GM23338 (cell line): ENCODE measurements at regions not wholly inside any gene's neighbourhood (a gene's known extent, or its start where the extent isn't known, plus 50 kb on each side); places are given as distances from the start of the nearest gene placed in this dataset.
A peak's percentile ranks its signal among the peaks of the same experiment; 100 is the strongest.

Experiments used
- ATAC-seq: fragments of 200-7000 bp; cut with Tn5 transposase; 3 replicates; pipeline ENCODE4 v1.9.1; 2020
- DNase-seq: peaks from one replicate; pipeline ENCODE4 v3.0.0-alpha.2; 2015; ENCODE audit warnings: low spot score
- H2AFZ ChIP-seq: fragments of 200-600 bp; sonication (generic); 2 replicates; pipeline ENCODE4 v1.8.0; 2016; ENCODE audit warnings: antibody characterized with exemption, mild to moderate bottlenecking, moderate library complexity
- H3F3A ChIP-seq: fragments of 200-600 bp; sonication (generic); replicated peaks from 2 replicates; pipeline ENCODE4 v1.8.0; 2017; ENCODE audit warnings: antibody characterized with exemption, mixed run types, low read depth
- H3K27ac ChIP-seq: fragments of 200-600 bp; sonication (generic); 2 replicates; pipeline ENCODE4 v1.6.1; 2016; ENCODE audit warnings: low read depth
- H3K27me3 ChIP-seq: fragments of 200-600 bp; sonication (generic); 2 replicates; pipeline ENCODE4 v1.8.0; 2016; ENCODE audit warnings: mild to moderate bottlenecking, mixed run types, moderate library complexity; ENCODE audit not compliant: insufficient read depth
- H3K36me3 ChIP-seq: fragments of 200-600 bp; sonication (generic); 2 replicates; pipeline ENCODE4 v1.8.0; 2016; ENCODE audit warnings: mild to moderate bottlenecking; ENCODE audit not compliant: insufficient read depth
- H3K4me1 ChIP-seq: fragments of 200-600 bp; sonication (generic); 2 replicates; pipeline ENCODE4 v1.8.0; 2016; ENCODE audit warnings: mild to moderate bottlenecking, moderate library complexity; ENCODE audit not compliant: insufficient read depth
- H3K4me2 ChIP-seq: fragments of 200-600 bp; sonication (generic); 2 replicates; pipeline ENCODE4 v1.7.1; 2017; ENCODE audit warnings: mixed run types
- H3K4me3 ChIP-seq: fragments of 200-600 bp; sonication (generic); 2 replicates; pipeline ENCODE4 v1.6.1; 2016; ENCODE audit warnings: mixed run types
- H3K79me2 ChIP-seq: fragments of 200-600 bp; sonication (generic); replicated peaks from 2 replicates; pipeline ENCODE4 v1.8.0; 2017; ENCODE audit warnings: mild to moderate bottlenecking; ENCODE audit not compliant: insufficient read depth
- H3K9me2 ChIP-seq: fragments of 200-600 bp; sonication (generic); 2 replicates; pipeline ENCODE4 v1.8.0; 2017; ENCODE audit not compliant: insufficient read depth
- H4K20me1 ChIP-seq: fragments of 200-600 bp; sonication (generic); replicated peaks from 2 replicates; pipeline ENCODE4 v1.8.0; 2017; ENCODE audit warnings: mild to moderate bottlenecking; ENCODE audit not compliant: insufficient read depth
- H3K27ac Mint-ChIP-seq: 2 replicates; pipeline ENCODE4 v1.8.0; 2020; ENCODE audit warnings: inconsistent platforms, mild to moderate bottlenecking, moderate library complexity, mixed read lengths
- H3K27me3 Mint-ChIP-seq: 3 replicates; pipeline ENCODE4 v1.8.0; 2022; ENCODE audit warnings: low read depth, mild to moderate bottlenecking, moderate library complexity, mixed read lengths, inconsistent platforms; ENCODE audit not compliant: insufficient read depth, poor library complexity
- H3K36me3 Mint-ChIP-seq: 3 replicates; pipeline ENCODE4 v1.8.0; 2021; ENCODE audit warnings: low read depth, mild to moderate bottlenecking, inconsistent platforms, moderate library complexity, mixed read lengths
- H3K4me1 Mint-ChIP-seq: 3 replicates; pipeline ENCODE4 v1.8.0; 2020; ENCODE audit warnings: mild to moderate bottlenecking, inconsistent platforms, mixed read lengths
- H3K4me3 Mint-ChIP-seq: 3 replicates; pipeline ENCODE4 v1.8.0; 2021; ENCODE audit warnings: moderate library complexity, mild to moderate bottlenecking, inconsistent platforms, mixed read lengths
- H3K9me3 Mint-ChIP-seq: 3 replicates; pipeline ENCODE4 v1.8.0; 2020; ENCODE audit warnings: moderate library complexity, mild to moderate bottlenecking, inconsistent platforms, mixed read lengths
- CREB1 ChIP-seq: fragments of 250-450 bp; sonication (Bioruptor Pico); IDR thresholded peaks from 2 replicates; pipeline ENCODE4 v1.5.0; 2020; ENCODE audit warnings: low read depth, mild to moderate bottlenecking, moderate library complexity
- EZH2 ChIP-seq: fragments of 200-600 bp; sonication (generic); IDR thresholded peaks from one replicate; pipeline ENCODE4 v1.8.0; 2017; ENCODE audit warnings: antibody characterized with exemption, mild to moderate bottlenecking, low read depth; ENCODE audit not compliant: unreplicated experiment
- EZH2phosphoT487 ChIP-seq: fragments of 200-600 bp; sonication (generic); IDR thresholded peaks from one replicate; pipeline ENCODE4 v1.8.1; 2018; ENCODE audit warnings: antibody characterized with exemption; ENCODE audit not compliant: unreplicated experiment
- NANOG ChIP-seq: IDR thresholded peaks from 2 replicates; pipeline ENCODE4 v1.6.1; 2016; ENCODE audit warnings: antibody characterized with exemption, borderline replicate concordance
- POLR2AphosphoS5 ChIP-seq: IDR thresholded peaks from 2 replicates; pipeline ENCODE4 v1.6.1; 2016; ENCODE audit warnings: antibody characterized with exemption, low read depth
- STAT1 ChIP-seq: IDR thresholded peaks from one replicate; pipeline ENCODE4 v1.6.1; 2016; ENCODE audit warnings: antibody characterized with exemption; ENCODE audit not compliant: unreplicated experiment
- ZNF331 ChIP-seq: fragments of 250-450 bp; sonication (Bioruptor Pico); IDR thresholded peaks from 2 replicates; pipeline ENCODE4 v1.5.0; 2020; ENCODE audit warnings: low read depth, mild to moderate bottlenecking, moderate library complexity
- TF ChIP-seq, protein P1 (sequence below): fragments of 250-450 bp; sonication (Bioruptor Pico); IDR thresholded peaks from 2 replicates; pipeline ENCODE4 v1.5.0; 2020; ENCODE audit warnings: mild to moderate bottlenecking, moderate library complexity
- TF ChIP-seq, protein P2 (sequence below): IDR thresholded peaks from 2 replicates; pipeline ENCODE4 v1.6.1; 2016; ENCODE audit warnings: antibody characterized with exemption
- TF ChIP-seq, protein P3 (sequence below), 2 experiments: fragments of 200-600 bp in 1 of 2; sonication (generic) in 1 of 2; conservative IDR thresholded peaks; 2 replicates each; pipeline versions ENCODE4 v1.5.1 to v1.6.1; 2016 to 2017; ENCODE audit warnings: antibody characterized with exemption in 2 of 2, low read depth in 2 of 2, mild to moderate bottlenecking in 2 of 2, moderate library complexity in 1 of 2

DNA sequence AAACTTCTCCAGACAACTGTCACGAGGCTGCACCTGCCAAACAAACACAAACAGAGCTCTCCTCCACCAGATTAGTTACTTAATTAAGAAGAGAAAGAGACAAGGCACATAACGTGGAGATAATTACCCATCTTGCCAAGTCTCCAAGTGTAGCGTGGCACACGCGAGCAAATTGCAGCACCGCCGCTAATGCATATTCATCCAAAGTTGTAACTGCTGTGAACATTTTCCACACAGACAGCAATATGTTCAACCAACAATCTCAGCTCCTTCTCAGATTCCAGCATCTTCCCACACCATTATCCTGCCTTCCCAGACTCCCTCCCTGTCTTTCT, 309.6 kb upstream of the TLE3 start:
- no peak overlapping the region for H3K27ac Mint-ChIP-seq
- peaks cover 15% of the 10 kb centered on the region for H3K9me3 Mint-ChIP-seq
- H3K27me3 Mint-ChIP-seq: peaks cover 5% of the 10 kb centered on the region
- no peak for ATAC-seq
- H3K27ac ChIP-seq: no peak overlapping the region
- no peak overlapping the region; the same call in 2 of the 3 replicates for H3K4me3 Mint-ChIP-seq
- H3K27me3 ChIP-seq: no peaks in the 10 kb centered on the region
- no peaks in the 10 kb centered on the region for H3K36me3 ChIP-seq
- H3K36me3 Mint-ChIP-seq: peaks cover 12% of the 10 kb centered on the region
- TF ChIP-seq, protein P1, sequence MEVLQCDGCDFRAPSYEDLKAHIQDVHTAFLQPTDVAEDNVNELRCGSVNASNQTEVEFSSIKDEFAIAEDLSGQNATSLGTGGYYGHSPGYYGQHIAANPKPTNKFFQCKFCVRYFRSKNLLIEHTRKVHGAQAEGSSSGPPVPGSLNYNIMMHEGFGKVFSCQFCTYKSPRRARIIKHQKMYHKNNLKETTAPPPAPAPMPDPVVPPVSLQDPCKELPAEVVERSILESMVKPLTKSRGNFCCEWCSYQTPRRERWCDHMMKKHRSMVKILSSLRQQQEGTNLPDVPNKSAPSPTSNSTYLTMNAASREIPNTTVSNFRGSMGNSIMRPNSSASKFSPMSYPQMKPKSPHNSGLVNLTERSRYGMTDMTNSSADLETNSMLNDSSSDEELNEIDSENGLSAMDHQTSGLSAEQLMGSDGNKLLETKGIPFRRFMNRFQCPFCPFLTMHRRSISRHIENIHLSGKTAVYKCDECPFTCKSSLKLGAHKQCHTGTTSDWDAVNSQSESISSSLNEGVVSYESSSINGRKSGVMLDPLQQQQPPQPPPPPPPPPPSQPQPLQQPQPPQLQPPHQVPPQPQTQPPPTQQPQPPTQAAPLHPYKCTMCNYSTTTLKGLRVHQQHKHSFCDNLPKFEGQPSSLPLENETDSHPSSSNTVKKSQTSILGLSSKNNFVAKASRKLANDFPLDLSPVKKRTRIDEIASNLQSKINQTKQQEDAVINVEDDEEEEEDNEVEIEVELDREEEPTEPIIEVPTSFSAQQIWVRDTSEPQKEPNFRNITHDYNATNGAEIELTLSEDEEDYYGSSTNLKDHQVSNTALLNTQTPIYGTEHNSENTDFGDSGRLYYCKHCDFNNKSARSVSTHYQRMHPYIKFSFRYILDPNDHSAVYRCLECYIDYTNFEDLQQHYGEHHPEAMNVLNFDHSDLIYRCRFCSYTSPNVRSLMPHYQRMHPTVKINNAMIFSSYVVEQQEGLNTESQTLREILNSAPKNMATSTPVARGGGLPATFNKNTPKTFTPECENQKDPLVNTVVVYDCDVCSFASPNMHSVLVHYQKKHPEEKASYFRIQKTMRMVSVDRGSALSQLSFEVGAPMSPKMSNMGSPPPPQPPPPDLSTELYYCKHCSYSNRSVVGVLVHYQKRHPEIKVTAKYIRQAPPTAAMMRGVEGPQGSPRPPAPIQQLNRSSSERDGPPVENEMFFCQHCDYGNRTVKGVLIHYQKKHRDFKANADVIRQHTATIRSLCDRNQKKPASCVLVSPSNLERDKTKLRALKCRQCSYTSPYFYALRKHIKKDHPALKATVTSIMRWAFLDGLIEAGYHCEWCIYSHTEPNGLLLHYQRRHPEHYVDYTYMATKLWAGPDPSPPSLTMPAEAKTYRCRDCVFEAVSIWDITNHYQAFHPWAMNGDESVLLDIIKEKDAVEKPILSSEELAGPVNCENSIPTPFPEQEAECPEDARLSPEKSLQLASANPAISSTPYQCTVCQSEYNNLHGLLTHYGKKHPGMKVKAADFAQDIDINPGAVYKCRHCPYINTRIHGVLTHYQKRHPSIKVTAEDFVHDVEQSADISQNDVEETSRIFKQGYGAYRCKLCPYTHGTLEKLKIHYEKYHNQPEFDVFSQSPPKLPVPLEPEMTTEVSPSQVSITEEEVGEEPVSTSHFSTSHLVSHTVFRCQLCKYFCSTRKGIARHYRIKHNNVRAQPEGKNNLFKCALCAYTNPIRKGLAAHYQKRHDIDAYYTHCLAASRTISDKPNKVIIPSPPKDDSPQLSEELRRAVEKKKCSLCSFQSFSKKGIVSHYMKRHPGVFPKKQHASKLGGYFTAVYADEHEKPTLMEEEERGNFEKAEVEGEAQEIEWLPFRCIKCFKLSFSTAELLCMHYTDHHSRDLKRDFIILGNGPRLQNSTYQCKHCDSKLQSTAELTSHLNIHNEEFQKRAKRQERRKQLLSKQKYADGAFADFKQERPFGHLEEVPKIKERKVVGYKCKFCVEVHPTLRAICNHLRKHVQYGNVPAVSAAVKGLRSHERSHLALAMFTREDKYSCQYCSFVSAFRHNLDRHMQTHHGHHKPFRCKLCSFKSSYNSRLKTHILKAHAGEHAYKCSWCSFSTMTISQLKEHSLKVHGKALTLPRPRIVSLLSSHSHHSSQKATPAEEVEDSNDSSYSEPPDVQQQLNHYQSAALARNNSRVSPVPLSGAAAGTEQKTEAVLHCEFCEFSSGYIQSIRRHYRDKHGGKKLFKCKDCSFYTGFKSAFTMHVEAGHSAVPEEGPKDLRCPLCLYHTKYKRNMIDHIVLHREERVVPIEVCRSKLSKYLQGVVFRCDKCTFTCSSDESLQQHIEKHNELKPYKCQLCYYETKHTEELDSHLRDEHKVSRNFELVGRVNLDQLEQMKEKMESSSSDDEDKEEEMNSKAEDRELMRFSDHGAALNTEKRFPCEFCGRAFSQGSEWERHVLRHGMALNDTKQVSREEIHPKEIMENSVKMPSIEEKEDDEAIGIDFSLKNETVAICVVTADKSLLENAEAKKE (CRISPR knock-in tag): no peak
- TF ChIP-seq NANOG: no peak
- TF ChIP-seq STAT1: no peak
- no peak for TF ChIP-seq EZH2phosphoT487
- TF ChIP-seq POLR2AphosphoS5: no peak
- no peak for TF ChIP-seq ZNF331 (CRISPR knock-in tag)
- TF ChIP-seq, protein P2, sequence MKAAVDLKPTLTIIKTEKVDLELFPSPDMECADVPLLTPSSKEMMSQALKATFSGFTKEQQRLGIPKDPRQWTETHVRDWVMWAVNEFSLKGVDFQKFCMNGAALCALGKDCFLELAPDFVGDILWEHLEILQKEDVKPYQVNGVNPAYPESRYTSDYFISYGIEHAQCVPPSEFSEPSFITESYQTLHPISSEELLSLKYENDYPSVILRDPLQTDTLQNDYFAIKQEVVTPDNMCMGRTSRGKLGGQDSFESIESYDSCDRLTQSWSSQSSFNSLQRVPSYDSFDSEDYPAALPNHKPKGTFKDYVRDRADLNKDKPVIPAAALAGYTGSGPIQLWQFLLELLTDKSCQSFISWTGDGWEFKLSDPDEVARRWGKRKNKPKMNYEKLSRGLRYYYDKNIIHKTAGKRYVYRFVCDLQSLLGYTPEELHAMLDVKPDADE: no peak
- no peak for TF ChIP-seq CREB1 (CRISPR knock-in tag)
- TF ChIP-seq, protein P3, sequence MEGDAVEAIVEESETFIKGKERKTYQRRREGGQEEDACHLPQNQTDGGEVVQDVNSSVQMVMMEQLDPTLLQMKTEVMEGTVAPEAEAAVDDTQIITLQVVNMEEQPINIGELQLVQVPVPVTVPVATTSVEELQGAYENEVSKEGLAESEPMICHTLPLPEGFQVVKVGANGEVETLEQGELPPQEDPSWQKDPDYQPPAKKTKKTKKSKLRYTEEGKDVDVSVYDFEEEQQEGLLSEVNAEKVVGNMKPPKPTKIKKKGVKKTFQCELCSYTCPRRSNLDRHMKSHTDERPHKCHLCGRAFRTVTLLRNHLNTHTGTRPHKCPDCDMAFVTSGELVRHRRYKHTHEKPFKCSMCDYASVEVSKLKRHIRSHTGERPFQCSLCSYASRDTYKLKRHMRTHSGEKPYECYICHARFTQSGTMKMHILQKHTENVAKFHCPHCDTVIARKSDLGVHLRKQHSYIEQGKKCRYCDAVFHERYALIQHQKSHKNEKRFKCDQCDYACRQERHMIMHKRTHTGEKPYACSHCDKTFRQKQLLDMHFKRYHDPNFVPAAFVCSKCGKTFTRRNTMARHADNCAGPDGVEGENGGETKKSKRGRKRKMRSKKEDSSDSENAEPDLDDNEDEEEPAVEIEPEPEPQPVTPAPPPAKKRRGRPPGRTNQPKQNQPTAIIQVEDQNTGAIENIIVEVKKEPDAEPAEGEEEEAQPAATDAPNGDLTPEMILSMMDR (conservative IDR thresholded peaks at IDR 0.05; ENCODE audit: low read depth in 2 of 2): no peak
- no peak for TF ChIP-seq EZH2
- H3K79me2 ChIP-seq: no peaks in the 10 kb centered on the region
- DNase-seq: no peak
- no peak overlapping the region; the same call in 1 of the 2 replicates for H2AFZ ChIP-seq
- peak overlapping the region; percentile 58; the same call in 1 of the 2 replicates for H3K4me2 ChIP-seq
- no peaks in the 10 kb centered on the region for H3F3A ChIP-seq
- peaks cover 3% of the 10 kb centered on the region; the same call in 1 of the 2 replicates for H3K9me2 ChIP-seq
- peaks cover 14% of the 10 kb centered on the region for H3K4me1 ChIP-seq
- no peak overlapping the region for H3K4me3 ChIP-seq
- H3K4me1 Mint-ChIP-seq: peaks cover 18% of the 10 kb centered on the region
- no peaks in the 10 kb centered on the region for H4K20me1 ChIP-seq
